GM19372 (cell line): ENCODE measurements at regions not wholly inside any gene's neighbourhood (a gene's known extent, or its start where the extent isn't known, plus 50 kb on each side); places are given as distances from the start of the nearest gene placed in this dataset.
"Not testable (repeated sequence)": the region's sequence is repeated elsewhere in the genome, so short reads cannot be mapped to it uniquely, and the experiment has no call there.

Experiments
- ATAC-seq: cut with Tn5 transposase; IDR thresholded peaks from one replicate; pipeline ENCODE4 v1.9.1; 2021; ENCODE audit warnings: mild to moderate bottlenecking, low read depth, moderate library complexity; ENCODE audit not compliant: unreplicated experiment

- not testable (repeated sequence) for ATAC-seq
Observed at GRCh38 chr6:120931520-120932180, 402.6 kb downstream of the TBC1D32 start.

DNA sequence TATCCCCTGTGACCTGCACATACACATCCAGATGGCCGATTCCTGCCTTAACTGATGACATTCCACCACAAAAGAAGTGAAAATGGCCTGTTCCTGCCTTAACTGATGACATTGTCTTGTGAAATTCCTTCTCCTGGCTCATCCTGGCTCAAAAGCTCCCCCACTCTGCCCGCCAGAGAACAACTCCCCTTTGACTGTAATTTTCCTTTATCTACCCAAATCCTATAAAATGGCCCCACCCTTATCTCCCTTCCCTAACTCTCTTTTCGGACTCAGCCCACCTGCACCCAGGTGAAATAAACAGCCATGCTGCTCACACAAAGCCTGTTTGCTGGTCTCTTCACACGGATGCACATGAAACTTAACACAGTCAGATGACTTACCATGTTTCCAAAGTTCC lies 403.8 kb downstream of the TBC1D32 start:
- ATAC-seq, result not testable (repeated sequence)

DNA sequence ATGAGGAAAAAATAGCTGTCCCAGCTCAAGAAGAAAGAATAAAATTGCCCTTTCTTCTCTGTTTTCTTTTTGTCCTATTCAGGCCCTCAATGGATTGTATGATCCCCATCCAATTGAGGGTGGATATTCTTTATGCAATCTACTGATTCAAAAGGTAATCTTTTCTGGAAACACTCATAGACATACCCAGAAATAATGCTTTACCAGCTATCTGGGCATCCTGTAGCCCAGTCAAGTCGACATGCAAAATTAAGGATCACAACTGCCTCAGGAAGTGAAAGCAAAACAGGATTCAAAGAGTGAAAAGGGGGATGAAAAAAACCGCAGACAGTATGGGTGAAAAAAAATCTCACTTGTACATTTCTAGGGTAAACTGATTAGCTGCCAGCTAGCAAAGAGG lies 410.1 kb downstream of the TBC1D32 start:
- ATAC-seq, result no peak

DNA sequence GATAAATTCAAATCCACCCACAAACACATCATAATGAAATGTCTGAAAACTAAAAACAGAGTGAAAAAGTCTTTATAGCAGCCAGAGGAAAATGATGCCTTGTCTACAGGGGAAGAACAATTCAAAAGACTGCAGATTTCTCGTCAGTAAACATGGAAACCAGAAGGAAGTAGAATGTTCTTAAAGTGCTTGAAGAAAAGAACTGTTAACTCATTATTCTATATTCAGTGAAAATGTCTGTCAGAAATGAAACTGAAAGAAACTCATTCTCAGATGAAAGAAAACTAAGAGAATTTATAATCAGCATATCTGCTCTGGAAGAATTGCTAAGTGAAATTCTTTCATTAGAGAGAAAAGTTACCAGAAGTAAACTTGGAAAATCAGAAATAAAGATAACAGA lies 416.1 kb downstream of the TBC1D32 start:
- ATAC-seq, result peak; percentile 57

DNA sequence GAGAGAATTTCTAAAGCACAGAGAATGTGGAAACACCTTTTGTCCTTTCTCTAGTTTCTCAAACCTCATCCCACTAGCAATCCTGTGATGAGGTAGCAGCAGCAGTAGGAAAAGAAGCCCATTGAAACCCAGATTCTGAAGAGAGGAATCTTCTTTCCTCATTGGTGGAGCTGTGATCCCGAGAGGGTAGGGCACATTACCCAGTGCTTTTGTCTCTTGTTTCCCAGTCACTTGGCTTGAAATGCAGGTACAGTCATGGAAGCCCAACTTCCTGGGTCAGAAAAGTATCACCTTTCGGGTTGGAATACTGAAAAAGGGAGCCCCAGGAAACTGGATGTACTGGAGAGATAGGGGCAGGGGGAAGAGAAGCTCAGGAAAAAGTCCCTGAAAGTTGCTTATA lies 417.4 kb downstream of the TBC1D32 start:
- ATAC-seq, result no peak

GRCh38 chr6:120913486-120913885 lies 420.8 kb downstream of the TBC1D32 start:
- ATAC-seq, result no peak

DNA sequence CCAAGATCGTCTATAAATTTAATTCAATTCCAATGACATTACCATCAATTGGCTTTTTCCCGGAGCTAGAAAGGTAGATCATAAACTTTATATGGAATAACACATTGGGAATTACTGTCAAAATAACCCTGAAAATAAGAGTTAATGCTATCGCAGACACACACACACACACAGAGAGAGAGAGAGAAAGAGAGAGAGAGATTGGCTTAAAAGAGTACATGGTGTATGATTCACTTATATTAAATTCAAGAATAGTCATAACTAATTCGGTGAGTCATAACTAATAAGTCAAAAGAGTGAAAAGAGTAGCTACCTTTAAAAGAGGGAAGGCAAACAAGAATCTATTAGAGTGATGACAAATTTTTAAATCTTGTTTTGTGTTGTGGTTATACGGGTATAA lies 425.5 kb downstream of the TBC1D32 start:
- no peak for ATAC-seq

GRCh38 chr6:120903836-120904235 lies 430.4 kb downstream of the TBC1D32 start:
- no peak for ATAC-seq

DNA sequence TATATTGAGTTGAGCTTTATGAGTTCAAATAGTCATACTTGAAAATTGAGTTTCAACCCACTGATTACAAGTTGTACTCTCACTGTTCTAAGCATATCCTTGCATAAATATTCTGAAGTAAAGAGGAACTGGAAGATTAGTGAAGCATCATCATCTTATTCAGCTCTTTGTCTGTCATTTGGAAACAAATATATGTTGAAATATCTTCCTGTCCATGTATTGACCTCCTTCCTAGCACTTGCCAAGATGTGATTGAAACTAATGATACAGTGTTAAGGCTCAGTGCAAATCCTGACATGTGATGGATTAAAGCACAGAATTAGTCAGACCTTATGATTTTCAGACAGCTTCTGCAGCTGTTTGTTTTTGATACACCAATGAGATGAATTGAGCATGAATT lies 434.3 kb downstream of the TBC1D32 start:
- no peak for ATAC-seq

GRCh38 chr6:120894077-120894476 lies 440.2 kb downstream of the TBC1D32 start:
- peak; percentile 77 for ATAC-seq

- ATAC-seq, result no peak
Observed at GRCh38 chr6:120876931-120877330, 457.3 kb downstream of the TBC1D32 start.

- ATAC-seq, result no peak
Observed at GRCh38 chr6:120876424-120876823, 457.9 kb downstream of the TBC1D32 start.

DNA sequence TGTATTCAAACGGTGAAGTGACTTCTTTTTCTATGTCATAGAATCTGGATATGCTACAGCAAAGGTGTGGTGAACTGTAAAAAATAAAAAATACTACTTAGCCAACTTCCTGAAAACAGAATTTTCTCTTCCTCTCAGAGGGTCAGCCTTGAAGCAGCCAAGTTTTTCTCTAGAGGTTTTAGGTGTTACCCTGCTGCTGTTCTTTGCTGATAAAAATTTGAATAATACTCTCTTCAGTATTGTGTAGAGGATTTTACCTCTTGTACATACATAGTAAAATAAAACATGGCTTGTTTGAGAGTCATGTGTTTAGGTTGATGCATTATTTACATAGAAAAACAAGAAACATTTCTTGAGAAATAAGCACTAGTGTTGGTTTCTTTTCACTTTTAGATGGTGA lies 458.4 kb downstream of the TBC1D32 start:
- no peak for ATAC-seq

- no peak for ATAC-seq
Observed at GRCh38 chr6:120874422-120874821, 459.9 kb downstream of the TBC1D32 start.

DNA sequence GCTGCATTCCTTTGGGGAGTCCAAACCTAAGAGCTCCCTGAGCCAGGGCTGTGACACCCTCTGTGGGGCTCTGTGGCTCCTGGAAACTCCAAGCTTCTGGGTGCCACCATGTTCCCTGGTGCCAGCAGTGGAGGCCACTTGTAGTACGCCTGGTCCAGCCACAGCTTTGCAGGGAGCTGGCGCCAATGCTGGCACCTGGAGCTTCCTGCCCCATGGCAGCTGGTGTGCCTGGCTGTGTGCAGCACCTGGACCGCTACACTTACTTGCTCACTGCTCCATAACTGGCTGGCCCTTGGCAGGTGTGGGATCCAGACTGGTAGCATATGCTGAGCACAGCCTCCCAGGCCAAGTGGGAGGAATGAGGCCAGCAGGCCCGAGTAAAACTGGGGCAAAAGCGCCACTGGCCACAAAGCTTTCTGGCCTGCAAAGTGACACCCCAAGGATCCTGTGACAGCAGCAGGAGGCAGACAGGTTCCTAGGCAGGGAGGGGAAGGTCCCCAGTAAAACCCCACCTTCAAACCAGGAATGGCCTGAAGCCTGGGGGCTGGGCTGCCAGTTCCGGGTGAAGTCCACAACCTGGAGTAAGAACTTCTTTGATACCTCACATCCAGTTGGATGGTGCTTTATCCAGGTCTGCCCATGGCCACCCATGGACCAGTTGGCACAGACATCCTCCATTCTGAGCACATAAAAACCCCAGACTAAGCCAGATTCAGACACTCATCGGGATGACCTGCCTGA lies 461.0 kb downstream of the TBC1D32 start:
- no peak for ATAC-seq

DNA sequence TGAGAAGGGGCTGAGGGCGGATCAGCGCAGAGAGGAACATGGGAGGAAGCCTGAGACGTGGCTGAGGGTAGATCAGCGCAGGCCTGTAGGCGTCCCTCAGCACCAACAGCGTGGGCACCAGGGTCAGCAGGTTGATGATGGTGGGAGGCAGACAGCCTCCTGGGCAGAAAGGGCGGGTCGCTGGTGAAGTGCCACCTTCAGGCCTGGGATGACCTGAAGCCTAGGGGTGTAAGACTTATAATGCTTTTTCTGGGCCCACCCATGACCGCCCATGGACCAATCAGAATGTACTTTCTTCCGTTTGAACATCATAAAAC lies 462.1 kb downstream of the TBC1D32 start:
- no peak for ATAC-seq

DNA sequence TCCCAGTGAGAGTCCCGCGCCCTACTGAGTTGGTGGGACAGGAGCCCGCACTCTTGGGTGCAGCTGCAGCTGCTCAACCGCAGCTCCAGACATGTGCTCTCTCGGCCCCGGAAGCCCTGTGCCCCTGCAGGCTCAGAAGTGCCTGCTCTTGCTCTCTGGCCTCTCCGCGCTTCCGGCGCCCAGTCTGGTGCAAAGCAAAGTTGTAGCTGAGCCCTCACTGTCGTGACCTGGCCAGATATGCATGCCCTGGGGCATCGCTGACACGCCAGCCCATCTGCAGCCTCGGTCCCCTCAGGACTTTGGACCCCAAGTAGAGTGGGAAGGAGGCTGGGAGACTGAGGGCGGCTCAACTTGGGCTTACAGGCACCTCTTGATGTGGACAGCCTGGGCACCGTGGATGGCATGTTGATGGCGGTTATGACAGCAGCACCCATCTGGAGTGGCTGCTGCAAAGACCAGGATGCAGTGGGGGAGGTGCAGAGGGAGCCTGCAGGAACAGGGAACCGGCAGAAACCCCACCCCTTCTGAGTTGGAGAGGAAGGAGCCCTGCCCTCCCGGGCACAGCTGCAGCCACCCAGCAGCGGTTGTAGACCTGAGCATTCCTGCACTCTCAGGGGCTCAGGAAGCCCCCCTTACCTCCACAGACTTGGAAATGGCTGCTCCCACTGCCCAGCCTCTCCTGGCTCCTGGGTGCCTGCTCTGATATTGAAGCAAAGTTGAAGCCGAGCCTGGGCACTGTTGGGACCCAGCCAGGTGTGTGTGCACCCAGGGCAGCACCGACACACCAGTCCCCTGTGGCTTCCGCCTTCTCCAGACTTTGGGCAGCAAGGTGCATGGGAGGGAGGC lies 462.6 kb downstream of the TBC1D32 start:
- ATAC-seq, result no peak

GRCh38 chr6:120869397-120869796 lies 464.9 kb downstream of the TBC1D32 start:
- ATAC-seq, result no peak

- ATAC-seq, result no peak
Observed at GRCh38 chr6:120857422-120857821, 476.9 kb downstream of the TBC1D32 start.

GRCh38 chr6:120854583-120854982 lies 479.7 kb downstream of the TBC1D32 start:
- no peak for ATAC-seq

- ATAC-seq, result no peak
Observed at GRCh38 chr6:120853489-120853888, 480.8 kb downstream of the TBC1D32 start.
